ENCODE measurements at regions not wholly inside any gene's neighbourhood (a gene's known extent, or its start where the extent isn't known, plus 50 kb on each side); places are given as distances from the start of the nearest gene placed in this dataset.

DNA sequence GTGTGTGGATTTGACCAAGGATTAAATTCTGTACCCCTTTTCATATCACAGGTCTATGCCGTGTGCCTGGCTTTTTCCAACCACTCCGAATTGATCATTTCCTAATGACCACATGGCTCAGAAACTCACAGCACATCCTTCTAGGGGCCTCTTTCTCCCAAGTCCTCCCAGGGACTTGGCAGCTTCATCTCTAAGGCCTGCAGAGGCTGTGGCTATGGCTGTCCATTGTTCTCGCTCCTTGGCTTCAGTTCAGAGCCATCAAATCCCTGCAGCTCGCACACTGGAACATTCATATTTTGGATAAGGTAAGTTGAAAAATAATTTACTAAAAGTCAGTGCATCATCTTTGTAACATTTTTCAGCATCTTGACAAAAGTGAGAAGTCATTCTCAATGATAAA, 497.2 kb upstream of the CDH4 start:
- TF ChIP-seq, protein P1, sequence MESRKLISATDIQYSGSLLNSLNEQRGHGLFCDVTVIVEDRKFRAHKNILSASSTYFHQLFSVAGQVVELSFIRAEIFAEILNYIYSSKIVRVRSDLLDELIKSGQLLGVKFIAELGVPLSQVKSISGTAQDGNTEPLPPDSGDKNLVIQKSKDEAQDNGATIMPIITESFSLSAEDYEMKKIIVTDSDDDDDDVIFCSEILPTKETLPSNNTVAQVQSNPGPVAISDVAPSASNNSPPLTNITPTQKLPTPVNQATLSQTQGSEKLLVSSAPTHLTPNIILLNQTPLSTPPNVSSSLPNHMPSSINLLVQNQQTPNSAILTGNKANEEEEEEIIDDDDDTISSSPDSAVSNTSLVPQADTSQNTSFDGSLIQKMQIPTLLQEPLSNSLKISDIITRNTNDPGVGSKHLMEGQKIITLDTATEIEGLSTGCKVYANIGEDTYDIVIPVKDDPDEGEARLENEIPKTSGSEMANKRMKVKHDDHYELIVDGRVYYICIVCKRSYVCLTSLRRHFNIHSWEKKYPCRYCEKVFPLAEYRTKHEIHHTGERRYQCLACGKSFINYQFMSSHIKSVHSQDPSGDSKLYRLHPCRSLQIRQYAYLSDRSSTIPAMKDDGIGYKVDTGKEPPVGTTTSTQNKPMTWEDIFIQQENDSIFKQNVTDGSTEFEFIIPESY (IDR thresholded peaks at IDR 0.05; ENCODE audit: borderline replicate concordance, low read depth) = no peak
- TF ChIP-seq MXI1 (IDR thresholded peaks at IDR 0.05; ENCODE audit: low read depth, low read length) (no peak), POLR2AphosphoS5 (IDR thresholded peaks at IDR 0.05; ENCODE audit: low read depth, low read length) (no peak), ELF1 (IDR thresholded peaks at IDR 0.05) (no peak), FOXJ3 (CRISPR knock-in tag; IDR thresholded peaks at IDR 0.05) (no peak), RXRA (IDR thresholded peaks at IDR 0.05; ENCODE audit: borderline replicate concordance, low read depth) (no peak)
- no peaks in the 10 kb centered on the region for H3K36me3 ChIP-seq (replicated peaks in 1 of 2; ENCODE audit: control insufficient read depth in 1 of 2, insufficient read depth in 2 of 2, low read length in 1 of 2)
- no peak overlapping the region for H3K9ac ChIP-seq
- no peak overlapping the region for H3K4me3 ChIP-seq (ENCODE audit: low read depth in 2 of 2, low read length in 1 of 2)
- H3F3A ChIP-seq (replicated peaks; ENCODE audit: insufficient read depth) = no peaks in the 10 kb centered on the region
- H3K27me3 ChIP-seq (ENCODE audit: insufficient read depth) = no peaks in the 10 kb centered on the region
- H3K4me2 ChIP-seq = no peak overlapping the region
- H3K79me2 ChIP-seq (ENCODE audit: insufficient read depth) = no peaks in the 10 kb centered on the region
- 0 out of 2 replicates have a peak, but pooled peaks cover 3% of the 10 kb centered on the region for H3K9me3 ChIP-seq
- H2AFZ ChIP-seq (ENCODE audit: low read depth) = no peak overlapping the region
- no peak overlapping the region for H3K27ac ChIP-seq (ENCODE audit: low read depth in 2 of 2, low read length in 1 of 2)
- CTCF ChIA-PET = interaction anchor here (1.2 kb wide), 1 partner anchor 544 kb away, joined by 3 read pairs; no protein-coding TSS in a partner anchor
- H3K4me1 ChIP-seq (ENCODE audit: control insufficient read depth in 1 of 2, insufficient read depth in 2 of 2, low read depth in 1 of 2, low read length in 1 of 2) = no peaks in the 10 kb centered on the region
- POLR2A ChIA-PET = no interaction called here
- H3K9me2 ChIP-seq = no peaks in the 10 kb centered on the region
- DNase-seq = no peak
- H4K20me1 ChIP-seq (ENCODE audit: insufficient read depth) = no peaks in the 10 kb centered on the region
- whole genome bisulfite sequencing (ENCODE audit: low lambda C conversion rate) = 24% methylated on average over 4 of the region's 4 CpGs

DNA sequence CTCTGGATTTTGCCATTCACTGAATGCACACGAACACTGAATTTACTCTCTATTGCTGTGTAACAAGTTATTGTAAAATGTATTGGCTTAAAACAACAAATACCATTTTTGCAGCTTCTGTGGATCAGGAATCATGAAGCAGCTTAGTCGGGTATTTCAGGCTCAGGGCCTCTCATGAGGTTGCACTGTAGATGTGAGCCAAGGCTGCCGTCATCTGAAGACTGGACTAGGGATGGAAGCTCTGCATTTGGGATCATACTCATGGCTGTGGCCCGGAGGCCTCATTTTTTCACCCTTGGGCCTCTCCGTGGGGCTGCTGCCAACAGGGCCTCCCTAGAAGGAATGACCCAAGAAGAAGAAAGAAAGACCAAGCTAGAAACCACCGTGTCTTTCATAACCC, 492.4 kb upstream of the CDH4 start:
- POLR2A ChIA-PET = no interaction called here
- TF ChIP-seq GATA2 (CRISPR knock-in tag; IDR thresholded peaks at IDR 0.05) (no peak), JUND (IDR thresholded peaks at IDR 0.05) (no peak), RXRA (IDR thresholded peaks at IDR 0.05; ENCODE audit: borderline replicate concordance, low read depth) (no peak), GABPA (IDR thresholded peaks at IDR 0.05; ENCODE audit: low read depth) (no peak), FOXJ3 (CRISPR knock-in tag; IDR thresholded peaks at IDR 0.05) (no peak), CHD2 (IDR thresholded peaks at IDR 0.05; ENCODE audit: low read length, partially characterized antibody) (no peak)
- TF ChIP-seq, protein P2, sequence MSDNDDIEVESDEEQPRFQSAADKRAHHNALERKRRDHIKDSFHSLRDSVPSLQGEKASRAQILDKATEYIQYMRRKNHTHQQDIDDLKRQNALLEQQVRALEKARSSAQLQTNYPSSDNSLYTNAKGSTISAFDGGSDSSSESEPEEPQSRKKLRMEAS (IDR thresholded peaks at IDR 0.05; ENCODE audit: low read depth) = no peak
- TF ChIP-seq, protein P3, sequence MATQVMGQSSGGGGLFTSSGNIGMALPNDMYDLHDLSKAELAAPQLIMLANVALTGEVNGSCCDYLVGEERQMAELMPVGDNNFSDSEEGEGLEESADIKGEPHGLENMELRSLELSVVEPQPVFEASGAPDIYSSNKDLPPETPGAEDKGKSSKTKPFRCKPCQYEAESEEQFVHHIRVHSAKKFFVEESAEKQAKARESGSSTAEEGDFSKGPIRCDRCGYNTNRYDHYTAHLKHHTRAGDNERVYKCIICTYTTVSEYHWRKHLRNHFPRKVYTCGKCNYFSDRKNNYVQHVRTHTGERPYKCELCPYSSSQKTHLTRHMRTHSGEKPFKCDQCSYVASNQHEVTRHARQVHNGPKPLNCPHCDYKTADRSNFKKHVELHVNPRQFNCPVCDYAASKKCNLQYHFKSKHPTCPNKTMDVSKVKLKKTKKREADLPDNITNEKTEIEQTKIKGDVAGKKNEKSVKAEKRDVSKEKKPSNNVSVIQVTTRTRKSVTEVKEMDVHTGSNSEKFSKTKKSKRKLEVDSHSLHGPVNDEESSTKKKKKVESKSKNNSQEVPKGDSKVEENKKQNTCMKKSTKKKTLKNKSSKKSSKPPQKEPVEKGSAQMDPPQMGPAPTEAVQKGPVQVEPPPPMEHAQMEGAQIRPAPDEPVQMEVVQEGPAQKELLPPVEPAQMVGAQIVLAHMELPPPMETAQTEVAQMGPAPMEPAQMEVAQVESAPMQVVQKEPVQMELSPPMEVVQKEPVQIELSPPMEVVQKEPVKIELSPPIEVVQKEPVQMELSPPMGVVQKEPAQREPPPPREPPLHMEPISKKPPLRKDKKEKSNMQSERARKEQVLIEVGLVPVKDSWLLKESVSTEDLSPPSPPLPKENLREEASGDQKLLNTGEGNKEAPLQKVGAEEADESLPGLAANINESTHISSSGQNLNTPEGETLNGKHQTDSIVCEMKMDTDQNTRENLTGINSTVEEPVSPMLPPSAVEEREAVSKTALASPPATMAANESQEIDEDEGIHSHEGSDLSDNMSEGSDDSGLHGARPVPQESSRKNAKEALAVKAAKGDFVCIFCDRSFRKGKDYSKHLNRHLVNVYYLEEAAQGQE (IDR thresholded peaks at IDR 0.05; ENCODE audit: low read depth, low read length) = no peak
- TF ChIP-seq, protein P4, sequence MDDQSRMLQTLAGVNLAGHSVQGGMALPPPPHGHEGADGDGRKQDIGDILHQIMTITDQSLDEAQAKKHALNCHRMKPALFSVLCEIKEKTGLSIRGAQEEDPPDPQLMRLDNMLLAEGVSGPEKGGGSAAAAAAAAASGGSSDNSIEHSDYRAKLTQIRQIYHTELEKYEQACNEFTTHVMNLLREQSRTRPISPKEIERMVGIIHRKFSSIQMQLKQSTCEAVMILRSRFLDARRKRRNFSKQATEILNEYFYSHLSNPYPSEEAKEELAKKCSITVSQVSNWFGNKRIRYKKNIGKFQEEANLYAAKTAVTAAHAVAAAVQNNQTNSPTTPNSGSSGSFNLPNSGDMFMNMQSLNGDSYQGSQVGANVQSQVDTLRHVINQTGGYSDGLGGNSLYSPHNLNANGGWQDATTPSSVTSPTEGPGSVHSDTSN (IDR thresholded peaks at IDR 0.05) = no peak
- TF ChIP-seq, protein P5, sequence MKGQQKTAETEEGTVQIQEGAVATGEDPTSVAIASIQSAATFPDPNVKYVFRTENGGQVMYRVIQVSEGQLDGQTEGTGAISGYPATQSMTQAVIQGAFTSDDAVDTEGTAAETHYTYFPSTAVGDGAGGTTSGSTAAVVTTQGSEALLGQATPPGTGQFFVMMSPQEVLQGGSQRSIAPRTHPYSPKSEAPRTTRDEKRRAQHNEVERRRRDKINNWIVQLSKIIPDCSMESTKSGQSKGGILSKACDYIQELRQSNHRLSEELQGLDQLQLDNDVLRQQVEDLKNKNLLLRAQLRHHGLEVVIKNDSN (IDR thresholded peaks at IDR 0.05; ENCODE audit: borderline replicate concordance, low read depth) = no peak
- TF ChIP-seq, protein P6, sequence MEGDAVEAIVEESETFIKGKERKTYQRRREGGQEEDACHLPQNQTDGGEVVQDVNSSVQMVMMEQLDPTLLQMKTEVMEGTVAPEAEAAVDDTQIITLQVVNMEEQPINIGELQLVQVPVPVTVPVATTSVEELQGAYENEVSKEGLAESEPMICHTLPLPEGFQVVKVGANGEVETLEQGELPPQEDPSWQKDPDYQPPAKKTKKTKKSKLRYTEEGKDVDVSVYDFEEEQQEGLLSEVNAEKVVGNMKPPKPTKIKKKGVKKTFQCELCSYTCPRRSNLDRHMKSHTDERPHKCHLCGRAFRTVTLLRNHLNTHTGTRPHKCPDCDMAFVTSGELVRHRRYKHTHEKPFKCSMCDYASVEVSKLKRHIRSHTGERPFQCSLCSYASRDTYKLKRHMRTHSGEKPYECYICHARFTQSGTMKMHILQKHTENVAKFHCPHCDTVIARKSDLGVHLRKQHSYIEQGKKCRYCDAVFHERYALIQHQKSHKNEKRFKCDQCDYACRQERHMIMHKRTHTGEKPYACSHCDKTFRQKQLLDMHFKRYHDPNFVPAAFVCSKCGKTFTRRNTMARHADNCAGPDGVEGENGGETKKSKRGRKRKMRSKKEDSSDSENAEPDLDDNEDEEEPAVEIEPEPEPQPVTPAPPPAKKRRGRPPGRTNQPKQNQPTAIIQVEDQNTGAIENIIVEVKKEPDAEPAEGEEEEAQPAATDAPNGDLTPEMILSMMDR (IDR thresholded peaks at IDR 0.05) = no peak
- TF ChIP-seq, protein P7, sequence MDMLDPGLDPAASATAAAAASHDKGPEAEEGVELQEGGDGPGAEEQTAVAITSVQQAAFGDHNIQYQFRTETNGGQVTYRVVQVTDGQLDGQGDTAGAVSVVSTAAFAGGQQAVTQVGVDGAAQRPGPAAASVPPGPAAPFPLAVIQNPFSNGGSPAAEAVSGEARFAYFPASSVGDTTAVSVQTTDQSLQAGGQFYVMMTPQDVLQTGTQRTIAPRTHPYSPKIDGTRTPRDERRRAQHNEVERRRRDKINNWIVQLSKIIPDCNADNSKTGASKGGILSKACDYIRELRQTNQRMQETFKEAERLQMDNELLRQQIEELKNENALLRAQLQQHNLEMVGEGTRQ (IDR thresholded peaks at IDR 0.05; ENCODE audit: borderline replicate concordance, low read depth, low read length) = no peak

More for the DNA sequence above, 492.4 kb upstream of the CDH4 start:
- Histone ChIP-seq H3K79me2 (ENCODE audit: insufficient read depth) (no peaks in the 10 kb centered on the region), H4K20me1 (ENCODE audit: insufficient read depth) (no peaks in the 10 kb centered on the region), H3K27ac (ENCODE audit: low read depth in 2 of 2, low read length in 1 of 2) (no peak overlapping the region), H3K9me2 (no peaks in the 10 kb centered on the region), H3K36me3 (replicated peaks in 1 of 2; ENCODE audit: control insufficient read depth in 1 of 2, insufficient read depth in 2 of 2, low read length in 1 of 2) (no peaks in the 10 kb centered on the region), H3K4me2 (no peak overlapping the region), H2AFZ (ENCODE audit: low read depth) (no peak overlapping the region), H3F3A (replicated peaks; ENCODE audit: insufficient read depth) (no peaks in the 10 kb centered on the region), H3K9ac (no peak overlapping the region), H3K9me3 (0 out of 2 replicates have a peak, but pooled peaks cover 3% of the 10 kb centered on the region), H3K4me1 (ENCODE audit: control insufficient read depth in 1 of 2, insufficient read depth in 2 of 2, low read depth in 1 of 2, low read length in 1 of 2) (no peaks in the 10 kb centered on the region), H3K27me3 (ENCODE audit: insufficient read depth) (no peaks in the 10 kb centered on the region), H3K4me3 (ENCODE audit: low read depth in 2 of 2, low read length in 1 of 2) (no peak overlapping the region)
- no peak for DNase-seq
- 8% methylated on average over 6 of the region's 6 CpGs for WGBS (ENCODE audit: low lambda C conversion rate)
- CTCF ChIA-PET = no interaction called here

Data from SK-N-SH (cell line).